H1 (cell line): ENCODE measurements at regions not wholly inside any gene's neighbourhood (a gene's known extent, or its start where the extent isn't known, plus 50 kb on each side); places are given as distances from the start of the nearest gene placed in this dataset.

ENCODE experiments used
- CTCF ChIA-PET: fragments of 300-600 bp; sonication (Branson Sonifier 250); formaldehyde crosslinking; loops from one replicate; lab custom pipeline; 2021; ENCODE audit not compliant: partially characterized antibody; lab: Charles Lee
- POLR2A ChIA-PET: fragments of 300-600 bp; sonication (Branson Sonifier 250); formaldehyde crosslinking; loops from one replicate; lab custom pipeline; 2021; ENCODE audit warnings: inconsistent platforms; ENCODE audit not compliant: partially characterized antibody; lab: Charles Lee
- DNase-seq, 2 experiments: peaks; one replicate each; pipeline versions ENCODE4 v3.0.0 to v3.0.0-alpha.2; 2010 to 2022; ENCODE audit warnings: low spot score in 2 of 2, low read depth in 1 of 2, mixed read lengths in 1 of 2
- FAIRE-seq: peaks from 2 replicates; lab custom pipeline; 2011; peaks lifted over from hg19 to GRCh38; lab: Jason Lieb, UNC
- H2AFZ ChIP-seq: 2 replicates; pipeline ENCODE4 v1.8.1; 2012; ENCODE audit warnings: low read length, inconsistent platforms
- H2AK5ac ChIP-seq: 2 replicates; pipeline ENCODE4 v1.6.1; 2013; ENCODE audit warnings: low read depth, low read length
- H2BK120ac ChIP-seq: replicated peaks from 2 replicates; pipeline ENCODE3; 2013; ENCODE audit warnings: low read depth, low read length, inconsistent platforms
- H2BK12ac ChIP-seq: 2 replicates; pipeline ENCODE4 v1.6.1; 2013; ENCODE audit warnings: low read depth, low read length
- H2BK15ac ChIP-seq: 2 replicates; pipeline ENCODE4 v1.6.1; 2013; ENCODE audit warnings: low read length
- H2BK20ac ChIP-seq: 2 replicates; pipeline ENCODE4 v1.6.1; 2013; ENCODE audit warnings: low read length
- H2BK5ac ChIP-seq: 2 replicates; pipeline ENCODE4 v1.6.1; 2013; ENCODE audit warnings: low read depth, low read length
- H3K14ac ChIP-seq: 2 replicates; pipeline ENCODE4 v1.6.1; 2013; ENCODE audit warnings: inconsistent platforms; ENCODE audit not compliant: insufficient read length
- H3K18ac ChIP-seq: 2 replicates; pipeline ENCODE4 v1.6.1; 2013; ENCODE audit warnings: low read length; ENCODE audit errors: extremely low read depth
- H3K23ac ChIP-seq: 2 replicates; pipeline ENCODE4 v1.6.1; 2013; ENCODE audit warnings: inconsistent platforms; ENCODE audit not compliant: insufficient read length
- H3K23me2 ChIP-seq: 2 replicates; pipeline ENCODE4 v1.6.1; 2013; ENCODE audit warnings: low read depth, low read length
- H3K27ac ChIP-seq: 2 replicates; pipeline ENCODE4 v1.6.1; 2011; ENCODE audit warnings: low read depth, low read length, inconsistent platforms
- H3K27me3 ChIP-seq, 4 experiments: replicated peaks in 1 of 4; 1 replicate in 1 of 4; 2 replicates in 3 of 4; pipeline versions ENCODE4 v1.6.1 to v1.8.1; 2011 to 2013; ENCODE audit warnings: low read length in 3 of 4, mild to moderate bottlenecking in 3 of 4, inconsistent platforms in 2 of 4, mixed read lengths in 2 of 4, moderate library complexity in 1 of 4; ENCODE audit not compliant: control insufficient read depth in 3 of 4, insufficient read depth in 3 of 4; ENCODE audit errors: extremely low read depth in 1 of 4
- H3K36me3 ChIP-seq, 4 experiments: 2 replicates each; pipeline versions ENCODE4 v1.6.1 to v1.8.1; 2011 to 2013; ENCODE audit warnings: mild to moderate bottlenecking in 4 of 4, low read length in 3 of 4, moderate library complexity in 2 of 4, control low read depth in 1 of 4, inconsistent platforms in 1 of 4; ENCODE audit not compliant: insufficient read depth in 4 of 4, control insufficient read depth in 2 of 4
- H3K4ac ChIP-seq: replicated peaks from 2 replicates; pipeline ENCODE3; 2013; ENCODE audit warnings: low read length, low read depth, mixed read lengths, inconsistent platforms; ENCODE audit not compliant: insufficient read length
- H3K4me1 ChIP-seq, 4 experiments: replicated peaks in 1 of 4; 1 replicate in 1 of 4; 2 replicates in 3 of 4; pipeline versions ENCODE4 v1.6.1 to v1.8.1; 2011 to 2013; ENCODE audit warnings: low read length in 3 of 4, inconsistent platforms in 2 of 4, mixed read lengths in 1 of 4; ENCODE audit not compliant: insufficient read depth in 4 of 4, control insufficient read depth in 3 of 4
- H3K4me2 ChIP-seq, 2 experiments: 2 replicates each; pipeline versions ENCODE4 v1.6.1 to v1.8.1; 2011 to 2013; ENCODE audit warnings: low read depth in 2 of 2, low read length in 2 of 2, control low read depth in 1 of 2, inconsistent platforms in 1 of 2, mild to moderate bottlenecking in 1 of 2; ENCODE audit not compliant: insufficient read depth in 1 of 2
- H3K4me3 ChIP-seq, 4 experiments: fragments of 200-600, 300-600 bp in 1 of 4; sonication (generic), shearing (Covaris generic), sonication (Bioruptor Twin) in 1 of 4; 2 replicates each; pipeline versions ENCODE4 v1.5.1 to v1.8.1; 2011 to 2016; ENCODE audit warnings: low read length in 4 of 4, low read depth in 3 of 4, control low read depth in 2 of 4, inconsistent platforms in 2 of 4, mild to moderate bottlenecking in 2 of 4, mixed read lengths in 1 of 4, moderate library complexity in 1 of 4; ENCODE audit not compliant: insufficient read depth in 2 of 4; ENCODE audit errors: extremely low read depth in 1 of 4
- H3K56ac ChIP-seq: replicated peaks from 2 replicates; pipeline ENCODE3; 2013; ENCODE audit warnings: low read depth, mild to moderate bottlenecking, mixed read lengths, low read length, inconsistent platforms; ENCODE audit not compliant: insufficient read length
- H3K79me1 ChIP-seq: 2 replicates; pipeline ENCODE4 v1.6.1; 2013; ENCODE audit warnings: low read depth, low read length, control low read depth
- H3K79me2 ChIP-seq, 2 experiments: 2 replicates each; pipeline versions ENCODE4 v1.6.1 to v1.8.1; 2012 to 2013; ENCODE audit warnings: low read length in 2 of 2, mild to moderate bottlenecking in 2 of 2, inconsistent platforms in 1 of 2; ENCODE audit not compliant: insufficient read depth in 2 of 2, control insufficient read depth in 1 of 2
- H3K9ac ChIP-seq, 4 experiments: replicated peaks in 1 of 4; 1 replicate in 1 of 4; 2 replicates in 3 of 4; pipeline versions ENCODE4 v1.6.1 to v1.8.1; 2011 to 2013; ENCODE audit warnings: low read depth in 3 of 4, low read length in 3 of 4, control low read depth in 2 of 4, mild to moderate bottlenecking in 2 of 4, moderate library complexity in 2 of 4, inconsistent platforms in 1 of 4; ENCODE audit errors: extremely low read depth in 1 of 4
- H3K9me3 ChIP-seq, 2 experiments: 2 replicates each; pipeline versions ENCODE4 v1.6.1 to v1.8.1; 2012 to 2013; ENCODE audit warnings: mild to moderate bottlenecking in 2 of 2, moderate library complexity in 2 of 2, control low read depth in 1 of 2, inconsistent platforms in 1 of 2, low read depth in 1 of 2, low read length in 1 of 2, mixed read lengths in 1 of 2; ENCODE audit not compliant: insufficient read depth in 2 of 2
- H4K20me1 ChIP-seq, 2 experiments: replicated peaks in 1 of 2; 2 replicates each; pipeline versions ENCODE3 to v1.8.1; 2011 to 2013; ENCODE audit warnings: inconsistent platforms in 2 of 2, low read length in 2 of 2, mild to moderate bottlenecking in 1 of 2; ENCODE audit not compliant: insufficient read depth in 2 of 2, control insufficient read depth in 1 of 2
- H4K5ac ChIP-seq: 2 replicates; pipeline ENCODE4 v1.6.1; 2013; ENCODE audit warnings: low read length, low read depth, mixed read lengths, inconsistent platforms; ENCODE audit not compliant: insufficient read length
- H4K8ac ChIP-seq: 2 replicates; pipeline ENCODE4 v1.8.0; 2013; ENCODE audit warnings: mild to moderate bottlenecking, moderate library complexity, low read length, inconsistent platforms; ENCODE audit not compliant: insufficient read depth; ENCODE audit errors: extremely low read depth
- H4K91ac ChIP-seq: replicated peaks from 2 replicates; pipeline ENCODE3; 2013; ENCODE audit warnings: low read length, mixed read lengths, inconsistent platforms; ENCODE audit not compliant: insufficient read length
- CHD1 ChIP-seq: IDR thresholded peaks from 2 replicates; pipeline ENCODE4 v1.6.1; 2012; ENCODE audit warnings: low read depth, low read length, improper control_type of control experiment
- CHD2 ChIP-seq: IDR thresholded peaks from 2 replicates; pipeline ENCODE4 v1.6.1; 2012; ENCODE audit warnings: low read length, improper control_type of control experiment
- CREB1 ChIP-seq: IDR thresholded peaks from 2 replicates; pipeline ENCODE4 v1.6.1; 2012; ENCODE audit warnings: inconsistent platforms
- EP300 ChIP-seq, 2 experiments: IDR thresholded peaks; 1 replicate in 1 of 2; 2 replicates in 1 of 2; pipeline ENCODE4 v1.6.1; 2011 to 2012; ENCODE audit warnings: low read depth in 2 of 2, low read length in 2 of 2, mild to moderate bottlenecking in 2 of 2, borderline replicate concordance in 1 of 2, inconsistent platforms in 1 of 2, moderate library complexity in 1 of 2
- HDAC2 ChIP-seq, 2 experiments: fragments of 300-600 bp in 1 of 2; sonication (generic) in 1 of 2; IDR thresholded peaks; 2 replicates each; pipeline ENCODE4 v1.6.1; 2011 to 2012; ENCODE audit warnings: low read depth in 2 of 2, low read length in 2 of 2, mild to moderate bottlenecking in 2 of 2, moderate library complexity in 2 of 2, borderline replicate concordance in 1 of 2, inconsistent platforms in 1 of 2
- JUN ChIP-seq: IDR thresholded peaks from 2 replicates; pipeline ENCODE4 v1.6.1; 2011; ENCODE audit warnings: low read depth, mild to moderate bottlenecking, improper control_type of control experiment, low read length
- KDM4A ChIP-seq: IDR thresholded peaks from one replicate; pipeline ENCODE4 v1.7.1; 2012; ENCODE audit warnings: low read depth, mild to moderate bottlenecking, moderate library complexity, low read length, inconsistent platforms; ENCODE audit not compliant: severe bottlenecking
- PHF8 ChIP-seq: fragments of 200-600 bp; sonication (generic); conservative IDR thresholded peaks from 2 replicates; pipeline ENCODE4 v1.7.1; 2012; ENCODE audit warnings: low read depth, mild to moderate bottlenecking, inconsistent platforms, low read length, moderate library complexity
- POLR2A ChIP-seq, 2 experiments: IDR thresholded peaks; 1 replicate in 1 of 2; 2 replicates in 1 of 2; pipeline ENCODE4 v1.6.1; 2011; ENCODE audit warnings: low read depth in 2 of 2, low read length in 2 of 2, mild to moderate bottlenecking in 2 of 2; ENCODE audit errors: control extremely low read depth in 1 of 2
- RNF2 ChIP-seq: fragments of 200-900, 300-1000 bp; sonication (generic); IDR thresholded peaks from 2 replicates; pipeline ENCODE4 v1.7.1; 2016; ENCODE audit warnings: borderline replicate concordance, low read depth, mild to moderate bottlenecking, antibody characterized with exemption, low read length; ENCODE audit not compliant: poor library complexity, severe bottlenecking; ENCODE audit errors: missing control alignments
- SP2 ChIP-seq: IDR thresholded peaks from 2 replicates; pipeline ENCODE4 v1.6.1; 2012; ENCODE audit warnings: mild to moderate bottlenecking, low read length, inconsistent platforms
- SRF ChIP-seq: IDR thresholded peaks from 2 replicates; pipeline ENCODE4 v1.6.1; 2011; ENCODE audit warnings: mild to moderate bottlenecking, low read depth, low read length, moderate library complexity
- ZNF274 ChIP-seq: IDR thresholded peaks from 2 replicates; pipeline ENCODE4 v1.7.0; 2012; ENCODE audit warnings: low read length, borderline replicate concordance; ENCODE audit errors: extremely low read depth
- WGBS, 2 experiments: shearing (Covaris generic) in 1 of 2; methylation state at CpG; one replicate each; pipeline versions ENCODE4 v1.1.6 to v1.1.7; 2013 to 2015; ENCODE audit warnings: low lambda C conversion rate in 2 of 2, mixed read lengths in 2 of 2, inconsistent platforms in 1 of 2, low coverage in 1 of 2, missing lambda C conversion rate in 1 of 2; ENCODE audit not compliant: insufficient replicate concordance in 2 of 2, insufficient coverage in 1 of 2, insufficient read length in 1 of 2; ENCODE audit errors: extremely low coverage in 1 of 2, missing lambda C conversion rate in 1 of 2; 5-methylcytosine and 5-hydroxymethylcytosine counted together
- TF ChIP-seq, protein P1 (sequence below): IDR thresholded peaks from 2 replicates; pipeline ENCODE4 v1.6.1; 2012; ENCODE audit warnings: inconsistent platforms

DNA sequence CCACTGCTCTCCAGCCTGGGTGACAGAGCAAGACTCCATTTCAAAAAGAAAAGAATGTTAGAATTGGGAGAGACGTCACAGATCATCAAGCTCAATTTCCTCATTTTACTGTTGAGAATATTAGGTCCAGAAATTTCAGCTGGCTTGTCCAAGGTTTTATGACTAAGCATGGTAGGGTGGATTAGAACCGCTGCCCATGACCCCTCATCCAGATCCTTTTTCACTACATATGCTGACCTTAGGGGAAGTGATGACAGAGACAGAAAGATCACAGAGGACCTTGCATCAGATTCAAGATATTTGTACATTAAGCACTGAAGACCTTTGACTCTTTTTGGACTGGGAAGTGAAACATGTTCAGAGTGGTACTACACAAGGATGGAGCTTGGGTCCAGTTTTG lies 134.5 kb downstream of the ADAMTS15 start:
- FAIRE-seq (no peak), DNase-seq (no peak)
- POLR2A ChIA-PET = no interaction called here
- no peak for TF ChIP-seq CHD1
- no peak for TF ChIP-seq JUN
- TF ChIP-seq RNF2 = no peak
- no peak for TF ChIP-seq PHF8
- TF ChIP-seq CHD2 = no peak
- TF ChIP-seq, protein P1, sequence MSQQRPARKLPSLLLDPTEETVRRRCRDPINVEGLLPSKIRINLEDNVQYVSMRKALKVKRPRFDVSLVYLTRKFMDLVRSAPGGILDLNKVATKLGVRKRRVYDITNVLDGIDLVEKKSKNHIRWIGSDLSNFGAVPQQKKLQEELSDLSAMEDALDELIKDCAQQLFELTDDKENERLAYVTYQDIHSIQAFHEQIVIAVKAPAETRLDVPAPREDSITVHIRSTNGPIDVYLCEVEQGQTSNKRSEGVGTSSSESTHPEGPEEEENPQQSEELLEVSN = no peak
- TF ChIP-seq EP300 (IDR thresholded peaks at IDR 0.05; ENCODE audit: borderline replicate concordance in 1 of 2, low read depth in 2 of 2, low read length in 2 of 2) = no peak
- TF ChIP-seq POLR2A (IDR thresholded peaks at IDR 0.05; ENCODE audit: control extremely low read depth in 1 of 2, low read depth in 2 of 2, low read length in 2 of 2) = no peak
- no peak for TF ChIP-seq ZNF274
- TF ChIP-seq HDAC2 (IDR thresholded peaks at IDR 0.05; ENCODE audit: borderline replicate concordance in 1 of 2, low read depth in 2 of 2, low read length in 2 of 2) = no peak
- TF ChIP-seq KDM4A = no peak
- no peak for TF ChIP-seq CREB1
- TF ChIP-seq SP2 = no peak
- TF ChIP-seq SRF = no peak

More for the DNA sequence above, 134.5 kb downstream of the ADAMTS15 start:
- Histone ChIP-seq H2BK15ac (no peak overlapping the region), H3K56ac (no peak overlapping the region), H3K23ac (no peak overlapping the region), H2BK12ac (no peak overlapping the region), H3K4me1 (peaks cover 0 to 13% (median 6%) of the 10 kb centered on the region in 4 experiments; a peak in 3 of 7 replicates), H3K27ac (no peak overlapping the region), H3K23me2 (no peaks in the 10 kb centered on the region; the same call in 1 of the 2 replicates), H2BK120ac (no peak overlapping the region), H3K9ac (no peak overlapping the region), H2AK5ac (no peak overlapping the region), H3K14ac (no peak overlapping the region), H3K4me2 (no peak overlapping the region), H2AFZ (no peak overlapping the region), H4K20me1 (no peaks in the 10 kb centered on the region), H4K8ac (no peak overlapping the region), H3K79me1 (no peaks in the 10 kb centered on the region), H3K9me3 (no peaks in the 10 kb centered on the region), H3K27me3 (no peaks in the 10 kb centered on the region), H4K91ac (no peak overlapping the region), H3K18ac (no peak overlapping the region), H2BK5ac (no peak overlapping the region), H3K79me2 (no peaks in the 10 kb centered on the region), H3K36me3 (no peaks in the 10 kb centered on the region), H2BK20ac (no peak overlapping the region), H3K4ac (no peak overlapping the region), H3K4me3 (no peak overlapping the region), H4K5ac (no peak overlapping the region)
- 91% methylated on average over 2 of the region's 2 CpGs; no CpG with 5 or more reads in 1 of the 2 experiments for whole genome bisulfite sequencing, 2 experiments
- CTCF ChIA-PET = interaction anchor here (0.9 to 1.3 kb wide), 3 partner anchors 39 to 279 kb away, joined by 3 to 6 read pairs (median 3); no protein-coding TSS in a partner anchor
